Iris pigment epithelial cell (primary cell): ENCODE measurements at regions not wholly inside any gene's neighbourhood (a gene's known extent, or its start where the extent isn't known, plus 50 kb on each side); places are given as distances from the start of the nearest gene placed in this dataset.
"Not testable (repeated sequence)": the region's sequence is repeated elsewhere in the genome, so short reads cannot be mapped to it uniquely, and the experiment has no call there.

ENCODE experiments used
- DNase-seq: peaks from one replicate; pipeline ENCODE4 v3.0.0-alpha.2; 2011; ENCODE audit warnings: low read depth

DNA sequence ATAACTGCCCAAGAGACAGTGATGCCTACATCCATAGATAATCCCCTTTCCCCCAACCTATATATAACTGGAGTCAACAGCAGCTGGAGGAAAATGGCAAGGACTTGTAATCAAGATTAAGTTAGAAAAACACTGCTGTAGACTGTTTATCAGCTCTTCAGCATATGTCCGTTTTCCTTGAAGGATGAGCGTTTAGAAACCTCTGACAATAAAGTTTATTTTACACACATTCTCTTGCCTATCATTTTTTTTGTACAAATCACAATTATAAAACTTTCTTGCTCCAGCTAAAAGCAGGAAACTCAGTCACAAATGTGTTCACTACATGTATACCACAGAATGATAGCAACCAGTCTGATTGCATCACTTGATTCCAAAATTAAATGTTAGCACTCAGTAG, 50.8 kb downstream of the PPIAL4G start:
- not testable (repeated sequence) for DNase-seq

DNA sequence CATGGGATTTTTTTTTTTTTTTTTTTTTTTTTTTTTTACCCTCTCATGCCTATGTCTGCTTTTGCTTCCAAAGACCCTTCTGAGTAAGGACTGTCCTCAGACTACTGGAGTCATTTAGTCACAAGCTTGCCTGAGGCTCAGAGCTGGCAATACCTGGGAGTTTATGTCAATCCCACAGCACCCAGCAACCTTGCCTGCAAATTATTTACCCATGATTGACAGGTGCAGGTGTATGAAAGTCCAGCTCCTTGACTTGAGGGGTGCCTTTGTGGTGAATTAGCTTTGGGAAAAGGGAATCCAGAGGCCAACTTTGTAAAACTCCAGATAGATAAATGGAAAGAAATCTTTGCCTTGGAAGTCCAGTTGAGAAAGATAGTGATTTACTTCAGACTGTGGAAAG, 53.2 kb downstream of the PPIAL4G start:
- not testable (repeated sequence) for DNase-seq

DNA sequence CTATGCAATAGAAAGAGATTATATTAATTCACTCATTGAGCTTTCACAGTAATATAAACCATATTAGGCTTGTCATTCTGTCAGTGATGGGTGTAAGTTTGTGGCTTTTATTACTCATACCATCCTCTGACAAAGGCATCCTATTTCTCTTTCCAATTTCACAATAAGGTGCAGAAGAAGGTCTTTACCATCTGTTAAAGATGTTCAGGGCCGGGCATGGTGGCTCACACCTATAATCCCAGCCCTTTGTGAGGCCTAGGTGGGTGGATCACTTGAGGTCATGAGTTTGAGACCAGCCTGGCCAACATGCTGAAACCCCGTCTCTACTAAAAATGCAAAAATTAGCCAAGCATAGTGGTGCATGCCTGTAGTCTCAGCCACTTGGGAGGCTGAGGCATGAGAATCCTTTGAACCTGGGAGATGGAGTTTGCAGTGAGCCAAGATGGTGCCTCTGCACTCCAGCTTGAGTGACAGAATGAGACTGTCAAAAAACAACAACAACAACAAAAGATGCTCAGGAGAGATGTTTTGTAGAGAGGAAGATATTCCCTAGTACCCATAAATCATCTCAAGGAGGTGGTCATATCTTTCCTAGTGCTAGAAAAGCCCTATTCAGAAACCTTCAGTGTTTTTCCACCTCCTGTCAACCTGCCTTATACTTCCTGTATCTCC, 56.0 kb downstream of the PPIAL4G start:
- peak; percentile 53 for DNase-seq

DNA sequence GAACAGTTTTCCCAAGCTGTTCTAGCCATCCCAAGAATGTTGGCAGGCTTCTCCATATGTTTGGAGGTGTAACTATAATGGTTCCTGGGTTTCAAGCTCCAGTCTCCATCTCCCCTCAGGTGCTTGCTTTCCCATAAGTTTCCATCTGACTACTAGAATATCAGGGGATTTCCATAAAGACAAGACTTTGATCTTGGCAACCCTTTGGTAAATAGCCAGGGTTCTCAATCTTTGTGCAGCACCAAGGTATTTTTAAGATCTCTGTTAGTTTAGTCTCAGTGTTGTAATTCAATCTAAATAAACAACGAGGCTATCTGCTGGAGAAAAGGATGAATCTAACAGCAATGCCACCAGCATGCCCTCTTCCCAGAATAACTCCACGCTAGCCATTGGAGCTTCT, 56.7 kb downstream of the PPIAL4G start:
- not testable (repeated sequence) for DNase-seq

DNA sequence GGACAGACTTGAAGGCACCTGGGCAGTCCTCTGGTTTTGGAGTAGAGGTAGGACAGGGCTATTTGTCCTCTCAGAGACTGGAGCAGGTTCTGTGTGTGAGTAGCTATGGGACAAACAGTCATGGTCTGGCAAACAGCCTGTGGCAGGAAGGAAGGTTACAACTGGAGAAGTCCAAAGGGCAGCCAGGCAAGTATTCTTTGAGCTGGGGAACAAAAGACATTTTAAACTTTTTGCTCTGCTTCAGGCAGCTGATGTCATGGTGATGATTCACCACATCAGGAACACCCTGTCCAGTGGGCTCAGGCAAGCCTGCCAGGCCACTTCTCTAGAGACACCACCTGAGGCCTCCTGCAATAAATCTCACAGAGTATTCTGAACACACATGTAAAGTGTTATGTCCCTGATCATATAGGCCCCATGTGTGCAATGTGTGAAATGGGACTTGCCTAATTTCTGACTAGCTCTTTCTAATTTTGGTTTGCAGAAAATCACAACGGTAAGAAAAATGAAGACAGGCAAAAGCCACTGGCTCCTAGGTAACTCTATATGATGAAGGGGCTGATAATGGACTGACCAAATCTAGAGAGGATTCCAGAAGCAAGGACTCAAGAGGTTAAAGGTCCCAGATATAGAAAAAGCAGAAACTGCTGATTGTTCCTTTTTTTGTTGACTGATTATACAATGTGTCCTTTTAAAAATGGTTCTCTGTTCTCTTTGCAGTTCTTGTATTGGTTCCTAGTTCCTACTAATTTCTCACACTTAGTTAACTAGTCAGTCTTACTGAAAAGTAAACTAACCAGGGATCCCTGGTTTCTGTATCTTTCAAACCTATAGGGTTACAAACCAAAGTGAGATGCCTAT, 58.7 kb downstream of the PPIAL4G start:
- peak; percentile 55 for DNase-seq

DNA sequence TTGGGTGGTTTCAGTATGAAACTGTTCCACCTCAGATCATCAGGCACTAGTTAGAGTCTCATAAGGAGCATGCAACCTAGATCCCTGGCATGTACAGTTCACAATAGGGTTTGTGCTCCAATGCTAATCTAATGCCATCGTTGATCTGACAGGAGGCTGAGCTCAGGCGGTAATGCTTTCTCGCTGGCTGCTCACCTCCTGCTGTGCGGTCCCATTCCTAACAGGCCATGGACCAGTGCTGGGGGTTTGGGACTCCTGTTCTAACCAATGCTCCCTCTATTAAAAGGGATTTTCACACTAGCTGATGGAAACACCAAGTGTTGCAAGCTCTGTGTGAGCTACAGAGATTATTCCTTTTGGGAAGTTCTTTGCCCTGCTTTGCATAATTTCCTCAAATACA, 60.2 kb downstream of the PPIAL4G start:
- DNase-seq: not testable (repeated sequence)

DNA sequence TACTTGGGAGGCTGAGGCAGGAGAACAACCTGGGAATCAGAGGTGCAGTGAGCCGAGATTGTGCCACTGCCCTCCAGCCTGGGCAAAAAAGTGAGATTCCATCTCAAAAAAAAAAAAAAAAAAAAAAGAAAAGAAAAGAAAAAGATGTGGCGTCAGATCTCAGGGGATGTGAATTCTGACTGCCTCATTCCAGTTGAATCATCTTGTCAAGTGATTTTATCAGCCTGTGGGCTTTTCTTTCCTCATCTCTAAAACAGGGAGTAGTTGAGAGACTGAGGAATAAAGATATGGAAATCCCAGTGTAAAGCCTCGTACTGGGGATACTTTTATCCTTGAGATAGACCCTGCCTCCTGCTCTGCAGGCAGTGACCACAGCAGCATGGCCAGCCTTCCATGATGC, 65.9 kb downstream of the PPIAL4G start:
- not testable (repeated sequence) for DNase-seq

DNA sequence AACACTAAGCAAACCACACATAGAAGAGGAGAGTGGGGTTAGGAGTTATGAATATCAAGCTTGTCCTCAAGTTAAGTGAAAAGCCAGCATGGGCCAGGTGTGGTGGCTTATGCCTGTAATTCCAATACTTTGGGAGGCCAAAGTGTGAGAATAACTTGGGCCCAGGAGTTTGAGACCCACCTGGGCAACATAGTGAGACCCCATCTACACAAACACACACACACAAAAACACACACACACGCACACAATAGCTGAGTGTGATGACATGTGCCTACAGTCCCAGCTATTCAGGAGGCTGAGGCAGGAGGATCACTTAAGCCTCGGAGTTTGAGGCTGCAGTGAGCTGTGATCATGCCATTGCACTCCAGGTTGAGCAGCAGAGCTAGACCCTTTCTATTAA, 69.7 kb downstream of the PPIAL4G start:
- not testable (repeated sequence) for DNase-seq

DNA sequence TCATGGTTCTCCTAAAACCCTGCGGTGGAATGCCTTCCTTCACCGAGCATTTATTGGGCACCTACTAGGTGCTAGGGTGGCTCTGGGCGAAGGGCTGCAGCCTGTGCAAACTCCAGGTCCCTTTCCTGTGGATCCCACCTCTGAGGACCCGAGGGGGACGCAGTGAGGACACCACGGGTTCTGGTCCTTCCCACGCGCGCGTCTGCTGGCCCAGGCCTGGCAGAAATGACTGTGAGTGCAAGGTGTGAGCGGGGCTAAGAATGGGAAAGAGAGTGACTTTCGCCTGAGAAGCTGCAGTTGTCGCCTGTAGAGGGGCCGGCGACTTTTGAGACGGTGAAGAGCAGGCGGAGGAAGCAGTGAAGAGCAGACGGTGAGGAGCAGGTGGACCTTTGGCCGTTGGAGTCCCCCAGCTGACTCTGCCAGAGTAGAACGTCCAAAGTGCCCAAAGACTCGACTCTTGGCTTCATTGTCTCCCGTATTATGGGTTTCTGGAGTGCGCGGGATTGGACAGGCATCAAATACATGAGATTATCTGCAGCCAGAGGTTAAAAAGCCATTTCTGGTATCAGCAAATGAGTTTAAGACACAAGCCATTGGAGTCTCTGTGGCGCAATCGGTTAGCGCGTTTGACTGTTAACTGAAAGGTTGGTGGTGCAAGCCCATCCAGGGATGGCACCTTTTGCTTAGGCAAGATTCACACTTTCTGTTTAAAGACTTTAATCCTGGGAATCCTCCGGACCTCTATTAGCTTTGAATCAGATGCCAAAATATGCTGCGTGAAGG, 78.1 kb downstream of the PPIAL4G start:
- not testable (repeated sequence) for DNase-seq

DNA sequence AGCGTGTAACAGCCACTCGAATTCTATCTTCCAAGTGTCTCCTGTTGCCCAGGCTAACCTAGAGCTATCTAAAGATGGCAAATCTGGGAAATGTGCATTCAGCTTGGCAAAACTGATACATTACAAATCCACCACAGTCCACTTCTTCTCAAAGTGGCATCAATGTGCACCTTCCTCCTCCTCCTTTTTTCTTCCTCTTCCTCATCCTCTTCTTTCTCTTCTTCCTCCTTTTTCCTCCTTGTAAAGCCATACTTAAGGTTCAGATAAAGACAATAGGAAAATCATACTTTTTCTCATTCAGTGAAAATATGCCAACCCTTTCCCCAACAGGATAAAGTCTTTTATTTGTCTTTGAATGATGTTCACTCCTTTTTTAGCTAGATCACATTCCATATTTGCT, 79.2 kb downstream of the PPIAL4G start:
- not testable (repeated sequence) for DNase-seq

DNA sequence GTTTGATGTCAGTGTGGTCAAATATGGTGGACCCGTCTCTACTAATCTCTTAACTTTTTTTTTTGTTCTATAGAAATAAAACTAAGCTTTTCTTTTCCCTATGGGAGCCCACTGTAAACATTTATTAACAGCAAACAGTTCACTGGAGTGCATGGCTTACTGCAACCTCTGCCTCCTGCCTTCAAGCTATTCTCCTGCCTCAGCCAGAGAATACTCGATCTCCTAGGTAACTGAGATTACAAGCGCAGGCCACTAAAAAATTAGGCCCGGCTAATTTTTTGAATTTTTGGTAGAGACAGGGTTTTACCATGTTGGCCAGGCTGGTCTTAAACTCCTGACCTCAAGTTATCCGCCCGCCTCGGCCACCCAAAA, 80.0 kb downstream of the PPIAL4G start:
- not testable (repeated sequence) for DNase-seq

DNA sequence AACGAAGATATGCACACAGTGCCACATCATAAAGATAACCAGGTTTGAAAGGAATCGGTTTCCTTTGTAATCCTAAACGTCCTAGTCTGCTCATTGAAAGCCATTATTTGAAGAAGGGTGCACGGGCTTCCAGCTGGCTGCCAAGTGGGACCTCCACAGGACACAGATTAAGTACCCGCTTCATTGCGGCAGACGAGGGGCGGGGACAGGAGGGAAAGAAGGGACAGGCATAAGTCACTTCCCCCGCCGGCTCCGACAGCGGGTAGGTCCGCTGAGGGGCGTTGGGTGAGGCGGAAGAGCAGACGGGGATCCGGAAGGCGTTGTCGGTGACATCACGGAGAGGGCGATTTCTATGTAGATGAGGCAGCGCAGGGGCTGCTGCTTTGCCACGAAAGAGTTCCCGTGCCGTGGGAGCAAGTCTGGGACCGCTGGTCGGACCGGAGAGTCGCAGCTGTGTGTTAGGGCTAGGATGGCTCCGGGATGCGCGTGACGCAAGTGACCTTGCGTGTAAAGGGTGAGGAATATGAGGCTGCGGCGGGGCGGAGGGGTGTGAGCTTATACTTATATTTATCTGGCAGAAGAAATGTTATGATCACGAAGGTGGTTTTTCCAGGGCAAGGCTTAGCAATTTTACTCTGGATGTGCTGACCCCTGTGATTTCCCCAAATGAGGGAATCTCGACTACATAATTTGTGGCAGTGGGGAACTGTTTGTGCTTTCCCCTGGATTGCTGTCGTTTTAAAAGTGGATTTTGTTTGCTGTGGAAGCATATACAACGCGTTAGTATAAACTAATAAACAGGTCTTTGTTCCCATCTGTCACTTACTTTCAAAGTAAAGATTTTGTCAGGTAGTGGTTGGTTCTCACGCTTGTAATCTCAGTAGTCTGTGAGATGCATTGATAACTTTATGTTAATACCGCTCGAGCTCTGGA, 80.7 kb downstream of the PPIAL4G start:
- peak; percentile 60 for DNase-seq

DNA sequence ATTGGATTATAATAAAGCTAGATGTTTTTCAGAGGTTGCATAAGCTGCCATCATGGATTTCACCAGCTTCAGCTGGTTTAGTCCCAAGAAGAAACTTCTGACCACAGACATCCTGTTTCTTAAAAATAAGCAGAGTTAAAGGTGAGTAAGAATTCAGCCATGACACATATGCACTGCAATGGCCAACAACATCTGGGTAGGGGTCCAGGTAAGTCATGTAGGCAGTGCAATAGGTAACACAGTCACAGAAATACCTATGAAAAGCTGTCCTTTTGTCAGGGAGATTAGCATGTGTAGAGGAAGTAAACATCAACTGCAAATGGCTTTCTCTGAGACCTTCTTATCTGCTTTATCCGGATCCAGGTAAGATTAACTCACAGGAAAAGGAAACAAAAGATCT, 85.6 kb downstream of the PPIAL4G start:
- not testable (repeated sequence) for DNase-seq

DNA sequence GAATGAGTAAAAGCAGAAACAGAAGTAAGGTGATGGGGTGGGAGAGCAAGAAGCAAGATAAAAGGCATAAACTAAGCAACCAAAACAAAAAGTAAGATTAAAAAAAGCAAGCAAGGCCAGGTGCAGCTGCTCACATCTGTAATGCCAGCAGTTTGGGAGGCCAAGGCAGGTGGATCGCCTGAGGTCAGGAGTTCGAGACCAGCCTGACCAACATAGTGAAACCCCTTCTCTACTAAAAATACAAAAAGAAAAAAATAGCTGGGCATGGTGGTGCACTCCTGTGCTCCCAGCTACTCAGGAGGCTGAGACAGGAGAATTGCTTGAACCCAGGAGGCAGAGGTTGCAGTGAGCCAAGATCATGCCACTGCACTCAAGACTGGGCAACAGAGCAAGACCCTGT, 90.6 kb downstream of the PPIAL4G start:
- not testable (repeated sequence) for DNase-seq

DNA sequence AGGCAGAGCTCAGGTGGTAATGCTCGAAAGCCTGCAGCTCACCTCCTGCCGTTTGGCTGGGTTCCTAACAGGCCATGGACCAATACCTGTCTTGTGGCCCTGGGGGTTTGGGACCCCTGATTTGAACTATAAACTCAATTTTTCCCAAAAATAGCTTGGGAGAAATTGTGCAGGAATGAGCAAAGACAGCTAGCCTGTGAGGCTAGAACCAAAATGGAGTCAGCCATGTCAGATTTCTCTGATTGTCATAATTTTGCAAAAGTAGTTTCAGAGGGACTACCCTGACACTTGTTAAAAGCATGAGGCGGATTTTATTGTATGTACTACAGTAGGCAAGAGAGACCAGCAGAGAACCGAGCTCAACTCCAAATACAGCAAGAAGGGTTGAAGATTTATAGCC, 91.8 kb downstream of the PPIAL4G start:
- not testable (repeated sequence) for DNase-seq

DNA sequence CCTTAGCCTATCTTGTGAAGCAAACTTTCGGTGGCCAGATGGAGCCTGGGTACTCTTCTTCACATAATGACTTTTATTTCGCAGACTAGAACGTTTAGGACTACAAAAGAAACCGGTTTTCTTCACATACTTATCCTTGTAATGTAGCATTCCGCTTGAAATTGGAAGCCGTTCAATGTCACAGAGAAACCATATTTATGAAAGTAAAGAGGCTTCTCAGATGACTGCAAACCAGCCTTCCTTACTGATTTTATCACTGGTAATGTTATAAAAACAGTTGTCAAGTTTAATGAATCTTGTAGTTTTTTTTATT, 94.1 kb downstream of the PPIAL4G start:
- DNase-seq: no peak

DNA sequence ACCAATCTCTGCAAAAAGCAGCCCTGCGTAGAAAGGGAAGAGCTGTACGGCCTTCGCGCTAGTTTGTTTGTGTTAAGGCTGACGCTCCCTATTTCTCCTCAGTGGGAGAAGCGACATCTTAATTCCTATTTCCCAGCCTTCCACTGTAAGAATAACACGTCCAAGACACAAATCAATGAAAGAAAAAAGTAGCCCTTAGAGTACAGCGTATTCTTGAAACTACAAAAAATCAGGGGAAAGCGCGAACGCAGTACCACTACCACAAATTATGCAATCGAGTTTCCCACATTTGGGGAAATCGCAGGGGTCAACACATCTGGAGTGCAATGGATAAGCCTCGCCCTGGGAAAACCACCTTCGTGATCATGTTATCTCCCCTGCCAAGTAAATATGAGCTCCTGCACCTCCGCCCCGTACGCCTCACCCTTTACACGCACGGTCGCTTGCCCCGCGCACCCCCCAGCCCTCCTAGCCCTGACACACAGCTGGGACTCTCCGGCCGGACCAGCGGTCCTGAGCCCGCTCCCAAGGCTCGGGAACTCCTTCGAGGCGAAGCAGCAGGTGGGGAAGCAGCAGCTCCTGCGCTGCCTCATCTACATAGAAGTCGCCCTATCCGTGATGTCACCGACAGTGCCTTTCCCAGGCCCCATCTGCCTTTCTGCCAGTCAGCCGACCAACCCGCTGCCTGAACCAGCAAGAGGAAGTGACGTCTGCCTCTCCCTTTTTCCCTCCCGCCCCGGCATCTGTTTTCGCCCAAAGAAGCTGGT, 94.7 kb downstream of the PPIAL4G start:
- DNase-seq: peak; percentile 94

DNA sequence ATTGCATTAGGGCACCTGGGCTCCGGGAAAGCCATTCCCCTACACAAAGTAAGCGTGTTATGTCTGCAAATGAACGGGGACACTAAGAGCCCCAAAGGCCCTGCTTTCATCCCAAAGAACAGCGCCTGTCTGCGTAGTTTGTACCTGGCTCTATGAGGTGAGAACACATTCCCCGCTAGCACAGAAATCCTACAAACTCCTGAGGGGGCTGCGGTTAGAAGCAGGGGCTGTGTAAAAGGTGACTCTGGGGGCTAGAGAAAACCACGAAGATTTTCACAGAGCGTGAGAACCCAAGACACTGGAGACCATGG, 95.2 kb downstream of the PPIAL4G start:
- not testable (repeated sequence) for DNase-seq

DNA sequence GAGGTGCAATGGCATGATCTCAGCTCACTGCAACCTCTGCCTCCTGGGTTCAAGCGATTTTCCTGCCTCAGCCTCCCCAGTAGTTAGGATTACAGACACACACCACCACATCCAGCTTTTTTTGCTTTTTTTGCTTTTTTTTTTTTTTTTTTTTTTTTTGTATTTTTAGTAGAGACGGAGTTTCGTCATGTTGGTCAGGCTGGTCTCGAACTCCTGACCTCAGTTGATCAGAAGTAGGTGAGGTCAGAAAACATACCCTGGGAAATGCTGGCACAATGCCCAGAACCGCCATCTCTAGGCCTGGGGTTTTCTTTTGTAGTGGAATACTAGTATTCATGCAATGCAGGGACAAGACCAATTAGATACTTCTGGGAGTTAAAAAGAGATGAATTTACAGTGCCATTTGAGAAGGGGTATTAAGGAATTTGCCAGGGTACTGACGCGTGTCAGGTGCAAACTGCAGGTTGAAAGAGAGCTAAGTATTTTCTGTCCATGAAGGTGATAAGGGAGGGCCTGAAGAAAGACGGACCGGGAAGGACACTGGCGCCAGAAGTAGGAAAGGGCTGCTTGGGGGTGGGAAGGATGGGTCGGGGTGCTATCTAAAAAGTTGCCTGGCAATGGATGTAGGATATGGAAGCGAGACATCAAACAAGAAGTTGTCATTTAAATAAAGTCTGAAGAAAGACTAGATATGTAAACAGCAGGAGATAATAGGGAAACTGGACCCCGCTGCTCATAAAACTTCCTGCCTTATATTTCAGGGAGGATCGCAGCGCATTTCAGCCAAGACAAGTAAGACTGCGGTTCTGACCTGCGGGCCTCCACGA, 95.8 kb downstream of the PPIAL4G start:
- not testable (repeated sequence) for DNase-seq

DNA sequence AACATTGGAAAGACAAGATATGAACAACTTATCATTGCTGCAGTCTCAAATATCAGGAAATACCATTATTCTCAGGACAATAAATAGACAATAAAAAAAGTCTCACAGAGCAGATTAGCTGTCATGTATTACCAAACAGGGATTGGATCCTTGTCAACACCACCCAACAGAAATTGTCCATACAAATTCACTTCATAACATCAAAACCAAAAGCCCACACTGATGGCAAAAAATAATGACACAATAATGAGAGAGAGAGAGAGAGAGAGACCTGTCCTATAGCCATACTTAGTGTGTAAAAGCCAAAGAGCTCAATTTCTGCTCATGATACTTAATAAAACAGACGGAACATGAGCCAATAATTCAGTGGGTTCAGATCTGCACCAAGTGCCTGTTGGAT, 96.5 kb downstream of the PPIAL4G start:
- DNase-seq: no peak
